ENCODE measurements at regions not wholly inside any gene's neighbourhood (a gene's known extent, or its start where the extent isn't known, plus 50 kb on each side); places are given as distances from the start of the nearest gene placed in this dataset.

GRCh38 chr1:87803375-87803774, 474.7 kb downstream of the LMO4 start:
- TF ChIP-seq CTCF (IDR thresholded peaks at IDR 0.05 in 8 of 11, conservative IDR thresholded peaks at IDR 0.05 in 3 of 11) (no peak), POLR2A (IDR thresholded peaks at IDR 0.05) (no peak)
